Testis (tissue), 2 donors: ENCODE measurements at regions not wholly inside any gene's neighbourhood (a gene's known extent, or its start where the extent isn't known, plus 50 kb on each side); places are given as distances from the start of the nearest gene placed in this dataset.

Experiments used
- DNase-seq: peaks from one replicate; pipeline ENCODE4 v3.0.0-alpha.2; 2019
- H3K27ac ChIP-seq, 2 donors: fragments of 200-600 bp; sonication (generic); one replicate each; pipeline ENCODE4 v1.5.1; 2019
- H3K27me3 ChIP-seq: fragments of 200-600 bp; sonication (generic); one replicate; pipeline ENCODE4 v1.5.1; 2019
- H3K36me3 ChIP-seq: fragments of 200-600 bp; sonication (generic); one replicate; pipeline ENCODE4 v1.5.1; 2017; ENCODE audit warnings: low read depth; ENCODE audit errors: missing control alignments
- H3K4me1 ChIP-seq: fragments of 200-600 bp; sonication (generic); one replicate; pipeline ENCODE4 v1.5.1; 2019
- H3K4me3 ChIP-seq, 2 donors: fragments of 200-600 bp; sonication (generic); one replicate each; pipeline ENCODE4 v1.5.1; 2017 to 2019
- H3K9me3 ChIP-seq: fragments of 200-600 bp; sonication (generic); one replicate; pipeline ENCODE4 v1.5.1; 2017
- POLR2A ChIP-seq: fragments of 450-650 bp; IDR thresholded peaks from one replicate; pipeline ENCODE4 v1.6.1; 2017; ENCODE audit warnings: antibody characterized with exemption, mild to moderate bottlenecking, moderate library complexity
- WGBS, 2 donors: methylation state at CpG; one replicate each; pipeline ENCODE4 v1.1.5; 2018; 5-methylcytosine and 5-hydroxymethylcytosine counted together
- intact Hi-C: fragments of 100-400 bp; cut with DNase I; formaldehyde crosslinking; loops from one replicate; pipeline ENCODE4 v1.15.1; 2023; ENCODE audit warnings: low total_unique reads
- TF ChIP-seq, protein P1 (sequence below), 3 experiments: fragments of 450-650 bp in 2 of 3; fragments of 200-600 bp in 1 of 3; sonication (generic) in 1 of 3; IDR thresholded peaks; one replicate each; pipeline ENCODE4 v1.5.1; 2016 to 2019; ENCODE audit warnings: antibody characterized with exemption in 3 of 3, mild to moderate bottlenecking in 2 of 3, moderate library complexity in 1 of 3

DNA sequence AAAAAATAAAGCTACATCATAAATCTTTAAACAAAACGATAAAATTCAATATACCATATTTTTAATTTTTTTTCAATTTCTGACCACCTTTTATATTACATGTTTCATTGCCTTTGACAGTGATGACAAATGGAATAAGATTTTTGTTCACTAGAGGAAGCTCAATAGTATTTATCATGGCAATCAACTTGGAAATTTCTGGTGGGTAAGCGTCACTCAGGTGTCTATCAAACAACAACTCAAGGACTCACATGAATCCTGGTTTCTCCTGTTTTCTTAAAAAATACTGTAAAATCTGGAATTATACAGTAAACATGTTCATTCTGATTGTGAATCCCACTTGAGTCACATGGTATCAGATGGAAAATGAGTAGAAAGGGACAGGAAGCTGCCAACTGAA, 782.2 kb downstream of the OTOL1 start:
- no peak overlapping the region for H3K4me3 ChIP-seq
- intact Hi-C loops, result no loop called here
- H3K27me3 ChIP-seq, result no peaks in the 10 kb centered on the region
- no peaks in the 10 kb centered on the region for H3K4me1 ChIP-seq
- no peak overlapping the region for H3K27ac ChIP-seq
- WGBS, 2 donors, result 91 to 93% methylated on average over 2 of the region's 2 CpGs
- no peak for DNase-seq
- no peaks in the 10 kb centered on the region for H3K9me3 ChIP-seq
- no peak for TF ChIP-seq POLR2A
- TF ChIP-seq, protein P1, sequence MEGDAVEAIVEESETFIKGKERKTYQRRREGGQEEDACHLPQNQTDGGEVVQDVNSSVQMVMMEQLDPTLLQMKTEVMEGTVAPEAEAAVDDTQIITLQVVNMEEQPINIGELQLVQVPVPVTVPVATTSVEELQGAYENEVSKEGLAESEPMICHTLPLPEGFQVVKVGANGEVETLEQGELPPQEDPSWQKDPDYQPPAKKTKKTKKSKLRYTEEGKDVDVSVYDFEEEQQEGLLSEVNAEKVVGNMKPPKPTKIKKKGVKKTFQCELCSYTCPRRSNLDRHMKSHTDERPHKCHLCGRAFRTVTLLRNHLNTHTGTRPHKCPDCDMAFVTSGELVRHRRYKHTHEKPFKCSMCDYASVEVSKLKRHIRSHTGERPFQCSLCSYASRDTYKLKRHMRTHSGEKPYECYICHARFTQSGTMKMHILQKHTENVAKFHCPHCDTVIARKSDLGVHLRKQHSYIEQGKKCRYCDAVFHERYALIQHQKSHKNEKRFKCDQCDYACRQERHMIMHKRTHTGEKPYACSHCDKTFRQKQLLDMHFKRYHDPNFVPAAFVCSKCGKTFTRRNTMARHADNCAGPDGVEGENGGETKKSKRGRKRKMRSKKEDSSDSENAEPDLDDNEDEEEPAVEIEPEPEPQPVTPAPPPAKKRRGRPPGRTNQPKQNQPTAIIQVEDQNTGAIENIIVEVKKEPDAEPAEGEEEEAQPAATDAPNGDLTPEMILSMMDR (IDR thresholded peaks at IDR 0.05), result no peak
- no peaks in the 10 kb centered on the region for H3K36me3 ChIP-seq

DNA sequence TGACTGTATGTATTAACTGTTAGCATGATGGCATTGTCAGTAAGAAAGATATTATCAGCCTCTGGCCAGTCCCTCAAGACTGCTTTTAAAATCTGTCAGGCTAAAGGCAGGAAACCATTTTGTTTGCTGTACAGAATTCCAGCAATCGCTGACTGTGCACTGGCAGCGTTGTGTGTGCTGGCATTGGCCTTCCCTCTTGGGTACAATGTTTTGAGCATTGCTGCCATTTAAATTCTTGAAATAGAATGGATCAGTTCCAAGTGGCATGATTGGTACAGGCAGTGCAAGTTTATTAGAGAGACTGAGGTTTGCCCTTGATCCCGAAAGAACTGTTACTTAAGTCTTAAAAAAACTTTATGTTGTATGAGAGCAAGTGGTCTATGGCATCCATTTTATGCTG, 788.7 kb downstream of the OTOL1 start:
- no peaks in the 10 kb centered on the region for H3K27me3 ChIP-seq
- no peaks in the 10 kb centered on the region for H3K36me3 ChIP-seq
- H3K4me3 ChIP-seq, result no peak overlapping the region
- H3K4me1 ChIP-seq, result no peaks in the 10 kb centered on the region
- 76% methylated on average over 3 of the region's 3 CpGs for WGBS, 2 donors
- no peak for DNase-seq
- intact Hi-C loops, result no loop called here
- TF ChIP-seq POLR2A, result no peak
- TF ChIP-seq, protein P1 (IDR thresholded peaks at IDR 0.05), result no peak
- no peaks in the 10 kb centered on the region for H3K9me3 ChIP-seq
- no peak overlapping the region for H3K27ac ChIP-seq

DNA sequence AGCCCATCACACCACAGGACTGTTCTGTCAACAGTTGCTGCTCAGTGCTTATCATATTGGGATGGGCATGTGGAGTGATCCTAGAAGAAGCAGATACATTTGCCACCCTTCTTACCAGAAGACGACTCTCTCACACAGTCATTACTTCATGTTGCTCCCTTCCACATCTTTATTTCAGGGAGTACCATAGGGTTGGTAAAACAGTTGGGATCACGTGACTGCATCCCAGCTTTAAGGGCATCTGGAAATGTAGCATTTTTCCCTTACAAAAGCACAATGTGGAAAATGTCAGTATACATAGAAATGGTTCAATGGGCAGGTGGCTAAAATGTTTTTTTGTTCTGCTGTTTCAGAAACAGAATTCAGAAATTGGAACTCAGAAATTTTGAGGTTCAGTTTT, 791.0 kb downstream of the OTOL1 start:
- Histone ChIP-seq H3K27me3 (no peaks in the 10 kb centered on the region), H3K4me3 (no peak overlapping the region), H3K4me1 (no peaks in the 10 kb centered on the region), H3K9me3 (no peaks in the 10 kb centered on the region), H3K36me3 (no peaks in the 10 kb centered on the region), H3K27ac (no peak overlapping the region)
- WGBS, 2 donors, result 87 to 92% methylated on average over 2 of the region's 2 CpGs
- intact Hi-C loops, result no loop called here
- no peak for DNase-seq
- no peak for TF ChIP-seq POLR2A
- TF ChIP-seq, protein P1 (IDR thresholded peaks at IDR 0.05), result no peak

DNA sequence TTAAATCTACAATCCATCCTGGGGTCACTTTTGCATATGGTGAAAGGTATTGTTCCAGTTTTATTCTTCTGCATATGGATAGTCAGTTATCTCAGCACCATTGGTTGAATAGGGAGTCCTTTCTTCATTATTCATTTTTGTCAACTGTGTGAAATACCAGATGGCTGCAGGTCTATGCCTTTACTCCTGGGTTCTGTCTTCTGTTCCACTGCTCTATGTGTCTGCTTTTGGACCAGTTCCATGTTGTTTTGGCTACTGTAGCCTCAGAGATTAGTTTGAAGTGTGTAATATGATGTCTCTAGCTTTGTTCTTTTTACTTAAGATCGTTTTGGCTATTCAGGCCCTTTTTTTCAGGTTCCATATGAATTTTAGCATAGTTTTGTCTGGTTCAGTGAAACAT, 795.8 kb downstream of the OTOL1 start:
- Histone ChIP-seq H3K27ac (no peak overlapping the region), H3K4me1 (no peaks in the 10 kb centered on the region), H3K36me3 (no peaks in the 10 kb centered on the region), H3K4me3 (no peak overlapping the region), H3K27me3 (no peaks in the 10 kb centered on the region), H3K9me3 (no peaks in the 10 kb centered on the region)
- no peak for DNase-seq
- TF ChIP-seq POLR2A, result no peak
- TF ChIP-seq, protein P1 (IDR thresholded peaks at IDR 0.05), result no peak
- 32 to 47% methylated on average over 1 of the region's 1 CpG for WGBS, 2 donors
- intact Hi-C loops, result no loop called here

DNA sequence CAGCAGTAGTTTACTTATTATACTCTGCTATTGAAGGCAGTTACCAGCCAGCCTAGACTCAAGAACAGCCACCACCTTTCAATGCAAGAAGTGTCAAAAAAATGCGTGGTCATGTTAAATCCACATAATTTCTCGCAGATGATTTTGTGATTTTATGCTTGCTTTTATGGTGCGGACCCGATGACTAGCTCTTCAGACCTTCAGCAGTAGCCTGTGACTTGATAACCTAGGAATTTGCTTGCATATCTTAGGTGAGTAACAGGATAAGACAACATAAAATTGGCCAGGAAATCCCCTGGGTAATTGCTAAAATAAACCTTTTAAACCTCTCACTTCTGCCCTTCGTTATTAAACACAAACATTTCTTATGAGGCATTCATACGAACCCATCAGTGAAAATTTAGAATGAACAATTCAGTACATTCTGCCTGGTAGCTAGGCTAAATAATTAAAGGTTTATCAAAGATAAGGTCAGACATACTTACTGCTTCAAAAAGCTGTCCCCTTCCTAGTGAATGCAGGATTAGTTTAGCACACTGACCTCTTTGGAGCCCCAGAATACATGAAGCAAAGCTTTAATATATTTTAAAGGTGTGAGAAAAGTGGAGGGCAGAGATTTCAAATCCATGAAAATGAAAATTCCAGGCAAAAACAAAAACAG, 798.8 kb downstream of the OTOL1 start:
- Histone ChIP-seq H3K36me3 (no peaks in the 10 kb centered on the region), H3K4me3 (no peak overlapping the region), H3K4me1 (no peaks in the 10 kb centered on the region), H3K27me3 (no peaks in the 10 kb centered on the region), H3K9me3 (no peaks in the 10 kb centered on the region), H3K27ac (no peak overlapping the region)
- no peak for TF ChIP-seq POLR2A
- TF ChIP-seq, protein P1 (IDR thresholded peaks at IDR 0.05), result no peak
- DNase-seq, result no peak
- intact Hi-C loops, result no loop called here
- 79 to 85% methylated on average over 6 of the region's 6 CpGs for WGBS, 2 donors
